Inferior parietal cortex (tissue), 1 donor: ENCODE measurements at regions not wholly inside any gene's neighbourhood (a gene's known extent, or its start where the extent isn't known, plus 50 kb on each side); places are given as distances from the start of the nearest gene placed in this dataset.
A peak's percentile ranks its signal among the peaks of the same experiment; 100 is the strongest.

Experiments
- DNase-seq: peaks from one replicate; pipeline ENCODE4 v3.0.0-alpha.2; 2016; ENCODE audit errors: extremely low spot score

- no peak for DNase-seq
These were observed 52.1 kb upstream of the HTATIP2 start for GRCh38 chr11:20311444-20311843.

- no peak for DNase-seq
These were observed 52.7 kb upstream of the HTATIP2 start for GRCh38 chr11:20310596-20311394.

DNA sequence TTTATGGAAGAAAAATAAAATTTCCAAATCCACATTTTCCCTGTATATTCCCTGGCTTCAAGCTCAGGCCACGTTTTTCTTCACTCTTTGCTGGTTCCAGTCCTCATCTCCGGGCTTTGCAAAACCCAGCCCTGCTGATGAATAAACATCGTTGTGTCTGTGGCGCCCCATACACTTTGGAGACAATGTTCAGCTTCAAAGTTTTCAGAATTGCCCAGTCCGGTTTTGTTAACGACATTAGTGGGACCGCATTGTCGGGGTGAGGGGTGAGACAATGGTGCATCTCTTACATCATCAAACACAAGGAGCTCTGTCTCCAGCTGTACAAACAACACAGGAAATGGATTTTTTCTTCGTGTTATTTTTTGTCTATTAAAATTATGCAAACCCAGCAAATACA, 53.4 kb upstream of the HTATIP2 start:
- DNase-seq: peak; percentile 69

DNA sequence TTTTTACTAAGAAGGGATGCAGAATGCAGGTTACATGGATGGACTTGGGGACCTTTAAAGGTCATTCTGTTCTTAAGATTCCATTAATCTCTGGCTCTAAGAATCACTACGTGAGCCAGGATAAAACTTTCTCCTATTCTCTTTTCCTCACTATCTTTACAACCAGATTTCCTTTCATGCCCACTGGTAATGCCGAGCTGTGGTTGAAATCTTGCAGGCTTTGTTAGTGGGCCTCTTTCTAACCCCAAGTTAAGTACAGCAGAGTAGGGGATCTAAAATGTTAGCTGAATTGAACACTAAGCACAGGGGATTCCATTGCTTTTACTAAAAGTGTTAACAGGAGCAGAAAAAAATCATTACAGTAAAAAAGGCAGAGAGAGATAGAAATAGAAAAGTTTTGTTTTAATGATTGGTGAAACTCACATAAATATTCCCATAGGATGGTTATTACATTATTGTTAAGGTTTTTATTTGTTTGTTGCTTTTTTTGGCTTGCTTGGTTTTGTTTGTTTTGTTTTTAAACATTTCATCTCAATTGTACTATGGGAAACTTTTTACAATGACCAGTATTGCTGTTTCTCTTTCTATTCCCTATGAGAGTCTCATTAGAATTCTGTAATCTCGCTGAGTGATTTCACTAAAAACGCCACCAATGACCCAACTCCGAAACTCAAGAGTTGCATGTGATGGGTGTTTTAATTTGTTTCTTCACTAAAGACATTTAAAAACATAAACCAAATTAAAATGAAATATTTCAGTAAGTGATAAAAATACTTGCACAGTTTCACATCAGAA, 54.1 kb upstream of the HTATIP2 start:
- DNase-seq: no peak

DNA sequence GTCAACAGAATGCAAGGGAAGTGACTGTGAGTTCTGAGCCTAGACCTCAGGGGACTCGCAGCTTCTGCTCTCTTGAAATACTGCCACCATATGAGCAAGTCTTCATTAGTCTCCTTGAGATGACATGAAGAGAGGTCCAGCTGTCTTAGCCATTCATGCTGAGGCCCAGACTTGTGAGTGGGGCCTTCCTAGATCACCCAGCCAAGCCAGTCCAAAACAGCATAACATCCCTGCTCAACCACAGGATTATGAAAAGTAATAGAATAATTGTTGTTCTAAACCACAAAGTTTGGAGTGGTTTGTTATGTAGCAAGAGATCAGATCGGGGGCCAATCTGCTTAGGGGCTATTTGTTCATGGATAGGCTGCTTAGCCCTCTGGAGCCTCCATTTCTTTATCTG, 54.9 kb upstream of the HTATIP2 start:
- DNase-seq: no peak

GRCh38 chr11:20303391-20303965, 60.0 kb upstream of the HTATIP2 start:
- no peak for DNase-seq

- DNase-seq: no peak
These were observed 69.5 kb upstream of the HTATIP2 start for GRCh38 chr11:20293992-20294391.

DNA sequence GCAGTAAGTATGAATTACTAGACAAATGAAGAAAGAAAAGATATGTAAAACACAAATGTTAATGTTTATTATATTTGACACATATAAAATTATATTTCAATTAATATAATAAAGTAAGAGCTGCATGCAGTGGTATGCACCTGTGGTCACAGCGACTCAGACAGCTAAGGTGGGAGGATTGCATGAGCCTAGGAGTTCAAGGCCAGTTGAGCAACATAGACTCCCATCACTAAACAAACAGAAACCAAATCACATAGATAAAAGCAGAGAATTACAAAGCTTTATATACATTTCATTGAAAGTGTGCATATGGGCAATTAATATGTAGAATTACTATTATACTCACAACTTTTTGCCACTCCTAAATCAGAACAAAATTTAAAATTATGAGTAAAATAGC, 70.0 kb upstream of the HTATIP2 start:
- DNase-seq: no peak

GRCh38 chr11:20289732-20290131, 73.8 kb upstream of the HTATIP2 start:
- DNase-seq: no peak

- no peak for DNase-seq
These were observed 80.0 kb upstream of the HTATIP2 start for GRCh38 chr11:20283475-20283874.

DNA sequence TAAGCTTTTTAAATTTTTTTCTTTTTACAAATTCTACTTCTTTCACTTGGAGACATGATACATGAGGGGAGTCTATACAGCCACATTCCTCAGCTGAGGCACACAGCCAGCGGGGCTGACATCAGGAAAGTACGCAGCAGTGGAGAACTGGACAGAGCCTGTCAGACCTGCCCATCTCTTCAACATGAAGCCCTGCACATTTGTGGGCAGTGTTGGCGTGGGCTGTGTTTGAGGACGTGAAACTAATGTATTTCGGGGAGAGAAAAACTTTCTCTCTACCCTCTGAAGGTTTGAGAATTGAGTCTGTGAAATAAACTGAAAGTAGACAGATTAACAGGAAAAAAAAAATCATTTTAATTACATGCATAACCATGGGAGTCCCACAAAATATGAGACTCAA, 84.8 kb upstream of the HTATIP2 start:
- DNase-seq: no peak

DNA sequence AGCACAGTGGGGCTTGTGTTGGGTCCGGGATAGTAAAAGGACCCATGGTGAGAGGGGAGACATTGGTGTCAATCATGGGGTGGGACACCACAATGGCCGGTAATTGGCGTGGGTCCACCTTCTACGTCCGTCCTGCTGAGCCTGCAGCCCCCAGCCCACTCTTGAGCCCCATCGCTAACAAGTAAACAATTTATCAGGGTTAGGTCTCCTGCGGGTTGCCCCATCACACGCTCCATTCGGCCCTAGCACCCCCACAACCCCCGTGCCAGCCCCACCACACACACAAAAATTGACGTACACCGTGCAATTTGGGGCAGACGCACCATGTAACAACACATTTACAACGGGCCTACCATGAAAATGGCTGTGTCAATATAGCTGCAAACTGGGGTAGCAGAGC, 86.5 kb upstream of the HTATIP2 start:
- DNase-seq: no peak

DNA sequence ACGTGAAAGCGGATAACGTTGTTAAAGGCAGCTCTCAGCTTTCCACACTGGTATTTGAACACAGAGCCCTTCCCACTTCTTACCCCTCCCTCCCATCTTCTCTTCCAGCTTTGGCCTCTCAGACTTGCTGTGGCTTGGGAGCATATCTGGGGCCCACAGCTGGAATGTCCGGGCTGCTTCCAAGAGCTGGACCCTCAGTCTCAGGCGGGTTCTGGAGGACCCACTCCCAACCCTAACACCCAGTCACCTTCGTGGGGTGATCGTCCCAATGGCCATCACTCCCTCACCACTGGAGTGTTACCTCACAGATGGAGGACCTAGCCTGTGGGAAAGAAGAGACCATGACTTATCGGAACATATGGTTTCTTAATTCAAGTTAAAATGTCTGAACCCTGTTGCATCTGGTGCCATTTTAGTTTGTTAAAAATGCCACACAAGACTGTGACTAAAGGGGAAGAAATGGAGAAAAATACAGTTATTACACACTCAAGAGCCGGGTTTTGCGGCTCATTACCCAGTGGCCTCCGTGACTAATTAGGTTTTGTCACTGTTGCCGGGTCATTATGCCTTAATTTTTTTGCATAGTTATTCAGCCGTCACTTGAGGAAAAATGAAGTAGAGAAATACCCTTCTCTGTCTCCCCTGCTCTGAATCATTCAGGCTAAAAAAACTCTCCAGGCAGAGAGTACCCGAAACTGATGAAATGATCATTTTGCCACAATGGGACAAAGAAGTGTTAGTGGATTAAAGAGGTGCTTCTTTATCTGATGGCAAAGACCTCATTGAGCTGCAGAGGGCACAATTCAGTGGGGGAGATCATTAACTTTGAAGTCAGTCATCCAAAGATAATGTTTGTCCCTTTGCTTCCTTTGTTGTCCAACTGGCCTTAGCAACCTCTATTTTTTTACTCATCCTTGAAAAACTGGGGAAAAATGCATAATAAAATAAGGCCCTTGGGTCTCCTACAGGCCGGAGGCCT, 87.2 kb upstream of the HTATIP2 start:
- no peak for DNase-seq

GRCh38 chr11:20274031-20274430, 89.5 kb upstream of the HTATIP2 start:
- no peak for DNase-seq

- DNase-seq: no peak
These were observed 101.3 kb upstream of the DBX1 start for GRCh38 chr11:20261526-20261925.

GRCh38 chr11:20260307-20260706, 100.0 kb upstream of the DBX1 start:
- no peak for DNase-seq

DNA sequence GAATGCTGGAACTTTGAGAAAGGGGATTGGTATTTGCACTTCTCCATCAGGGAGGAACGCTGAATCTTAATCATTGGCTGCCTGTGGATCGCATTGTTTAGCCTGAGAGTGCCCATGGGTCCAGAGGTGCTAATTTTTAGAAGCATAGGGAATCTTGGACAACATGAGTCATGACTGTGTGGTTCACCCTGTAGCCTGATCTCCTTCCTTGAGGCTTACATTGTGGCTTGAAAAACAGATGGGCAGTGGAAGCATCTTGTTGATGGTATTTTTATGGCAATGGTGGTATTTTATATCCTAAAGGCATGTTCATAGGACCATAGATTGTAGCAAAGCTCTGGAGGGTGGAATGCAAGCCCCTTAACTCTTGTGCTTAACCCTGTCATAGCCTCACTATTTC, 99.2 kb upstream of the DBX1 start:
- DNase-seq: no peak

GRCh38 chr11:20258376-20258895, 98.2 kb upstream of the DBX1 start:
- no peak for DNase-seq

GRCh38 chr11:20256925-20257324, 96.7 kb upstream of the DBX1 start:
- DNase-seq: no peak

DNA sequence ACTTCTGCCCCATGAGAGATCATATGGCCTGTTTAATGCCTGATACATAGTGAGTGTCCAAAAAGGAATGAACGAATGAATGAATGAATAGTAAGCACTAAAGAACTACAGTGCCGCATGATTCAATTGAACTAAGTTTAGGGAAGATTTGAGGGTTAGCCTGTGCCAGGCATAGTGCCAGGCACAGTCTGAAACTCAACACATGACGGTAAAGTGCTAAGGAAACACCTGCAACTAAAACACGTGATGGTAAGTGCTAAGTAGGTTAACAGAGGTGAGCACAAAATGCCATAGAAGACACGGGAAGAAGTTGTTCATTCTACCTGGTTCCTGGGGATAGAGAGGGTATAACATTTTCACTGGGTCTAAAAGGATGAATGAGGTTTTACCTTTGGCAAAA, 93.5 kb upstream of the DBX1 start:
- no peak for DNase-seq

DNA sequence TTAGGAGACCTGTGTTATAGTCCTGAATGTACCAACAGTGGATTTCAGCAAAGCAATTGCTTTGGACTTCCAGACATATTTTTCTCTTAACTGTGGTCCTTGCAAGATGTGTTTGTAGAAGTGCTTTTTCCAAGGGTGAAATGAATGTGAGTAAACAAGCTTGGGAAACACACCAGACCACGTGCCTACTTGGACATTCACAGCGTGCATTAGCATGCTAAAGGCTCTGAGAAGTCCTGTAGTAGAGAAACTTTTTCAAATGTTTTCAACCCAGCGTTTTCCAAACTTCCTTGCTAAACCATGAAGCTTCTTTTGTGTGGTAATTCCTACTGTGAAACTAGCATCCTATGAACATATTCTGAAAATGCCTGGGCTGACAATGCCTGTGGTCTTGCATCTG, 91.2 kb upstream of the DBX1 start:
- no peak for DNase-seq
